ENCODE measurements at regions not wholly inside any gene's neighbourhood (a gene's known extent, or its start where the extent isn't known, plus 50 kb on each side); places are given as distances from the start of the nearest gene placed in this dataset.

- no peak for DNase-seq (ENCODE audit: low spot score)
Measured at GRCh38 chr7:132072873-132073272, 503.4 kb downstream of the PLXNA4 start.

GRCh38 chr7:132072165-132072564 lies 504.1 kb downstream of the PLXNA4 start:
- DNase-seq (ENCODE audit: low spot score), result no peak

- DNase-seq (ENCODE audit: low spot score), result no peak
Measured at GRCh38 chr7:132069306-132069705, 507.0 kb downstream of the PLXNA4 start.

GRCh38 chr7:132066761-132067171 lies 509.5 kb downstream of the PLXNA4 start:
- DNase-seq (ENCODE audit: low spot score), result no peak

GRCh38 chr7:132065989-132066603 lies 509.7 kb upstream of the PODXL start:
- no peak for DNase-seq (ENCODE audit: low spot score)

- DNase-seq (ENCODE audit: low spot score), result no peak
Measured at GRCh38 chr7:132065193-132065988, 509.0 kb upstream of the PODXL start.

GRCh38 chr7:132063800-132064199 lies 507.4 kb upstream of the PODXL start:
- no peak for DNase-seq (ENCODE audit: low spot score)

GRCh38 chr7:132061937-132062336 lies 505.5 kb upstream of the PODXL start:
- no peak for DNase-seq (ENCODE audit: low spot score)

- no peak for DNase-seq (ENCODE audit: low spot score)
Measured at GRCh38 chr7:132059141-132059540, 502.7 kb upstream of the PODXL start.

GRCh38 chr7:132055336-132056120 lies 499.1 kb upstream of the PODXL start:
- no peak for DNase-seq (ENCODE audit: low spot score)

GRCh38 chr7:132053871-132054270 lies 497.4 kb upstream of the PODXL start:
- DNase-seq (ENCODE audit: low spot score), result no peak

GRCh38 chr7:132051311-132051710 lies 494.9 kb upstream of the PODXL start:
- no peak for DNase-seq (ENCODE audit: low spot score)

GRCh38 chr7:132049462-132050304 lies 493.3 kb upstream of the PODXL start:
- peak; percentile 16 for DNase-seq (ENCODE audit: low spot score)

GRCh38 chr7:132045481-132045980 lies 489.1 kb upstream of the PODXL start:
- no peak for DNase-seq (ENCODE audit: low spot score)

- no peak for DNase-seq (ENCODE audit: low spot score)
Measured at GRCh38 chr7:132045002-132045401, 488.6 kb upstream of the PODXL start.

- no peak for DNase-seq (ENCODE audit: low spot score)
Measured at GRCh38 chr7:132044247-132044646, 487.8 kb upstream of the PODXL start.

GRCh38 chr7:132041108-132041507 lies 484.7 kb upstream of the PODXL start:
- DNase-seq (ENCODE audit: low spot score), result no peak

- DNase-seq (ENCODE audit: low spot score), result no peak
Measured at GRCh38 chr7:132035517-132036362, 479.3 kb upstream of the PODXL start.

- no peak for DNase-seq (ENCODE audit: low spot score)
Measured at GRCh38 chr7:132034748-132035416, 478.5 kb upstream of the PODXL start.

- no peak for DNase-seq (ENCODE audit: low spot score)
Measured at GRCh38 chr7:132030883-132031282, 474.5 kb upstream of the PODXL start.

All from CD4-positive, alpha-beta T cell treated with Interleukin-15 for 4 hours (primary cell).